HG03039 (cell line): ENCODE measurements at regions not wholly inside any gene's neighbourhood (a gene's known extent, or its start where the extent isn't known, plus 50 kb on each side); places are given as distances from the start of the nearest gene placed in this dataset.
"Not testable (repeated sequence)": the region's sequence is repeated elsewhere in the genome, so short reads cannot be mapped to it uniquely, and the experiment has no call there.

Source experiments
- ATAC-seq: cut with Tn5 transposase; IDR thresholded peaks from one replicate; pipeline ENCODE4 v1.9.1; 2021; ENCODE audit warnings: mild to moderate bottlenecking, moderate library complexity; ENCODE audit not compliant: unreplicated experiment

- no peak for ATAC-seq
These were observed 102.6 kb downstream of the LHFPL1 start for GRCh38 chrX:112577146-112577545.

GRCh38 chrX:112571388-112571787, 108.3 kb downstream of the LHFPL1 start:
- ATAC-seq, result no peak

GRCh38 chrX:112555831-112556230, 123.9 kb downstream of the LHFPL1 start:
- no peak for ATAC-seq

- ATAC-seq, result no peak
These were observed 134.7 kb downstream of the LHFPL1 start for GRCh38 chrX:112545051-112545450.

- no peak for ATAC-seq
These were observed 143.2 kb downstream of the LHFPL1 start for GRCh38 chrX:112536544-112536943.

GRCh38 chrX:112527903-112528302, 151.8 kb downstream of the LHFPL1 start:
- no peak for ATAC-seq

- ATAC-seq, result no peak
These were observed 158.1 kb downstream of the LHFPL1 start for GRCh38 chrX:112521676-112522075.

- no peak for ATAC-seq
These were observed 159.6 kb downstream of the LHFPL1 start for GRCh38 chrX:112520124-112520523.

- ATAC-seq, result no peak
These were observed 166.6 kb downstream of the LHFPL1 start for GRCh38 chrX:112513154-112513553.

GRCh38 chrX:112512509-112512908, 167.2 kb downstream of the LHFPL1 start:
- no peak for ATAC-seq

- ATAC-seq, result no peak
These were observed 169.1 kb downstream of the LHFPL1 start for GRCh38 chrX:112510629-112511028.

GRCh38 chrX:112477653-112478052, 202.1 kb downstream of the LHFPL1 start:
- ATAC-seq, result no peak

- no peak for ATAC-seq
These were observed 206.1 kb downstream of the LHFPL1 start for GRCh38 chrX:112473654-112474053.

- ATAC-seq, result no peak
These were observed 209.2 kb downstream of the LHFPL1 start for GRCh38 chrX:112470551-112470950.

- not testable (repeated sequence) for ATAC-seq
These were observed 217.7 kb downstream of the LHFPL1 start for GRCh38 chrX:112461949-112462450.

GRCh38 chrX:112457788-112458187, 221.9 kb downstream of the LHFPL1 start:
- no peak for ATAC-seq

GRCh38 chrX:112450810-112451209, 228.9 kb downstream of the LHFPL1 start:
- no peak for ATAC-seq

- ATAC-seq, result no peak
These were observed 239.5 kb downstream of the LHFPL1 start for GRCh38 chrX:112440277-112440676.

GRCh38 chrX:112424166-112424565, 255.6 kb downstream of the LHFPL1 start:
- no peak for ATAC-seq

- ATAC-seq, result no peak
These were observed 288.4 kb downstream of the LHFPL1 start for GRCh38 chrX:112391313-112391712.

- ATAC-seq, result not testable (repeated sequence)
These were observed 298.0 kb downstream of the LHFPL1 start for GRCh38 chrX:112381649-112382298.

- no peak for ATAC-seq
These were observed 298.1 kb upstream of the TRPC5 start for GRCh38 chrX:112380541-112381278.
